GM18508 (cell line): ENCODE measurements at regions not wholly inside any gene's neighbourhood (a gene's known extent, or its start where the extent isn't known, plus 50 kb on each side); places are given as distances from the start of the nearest gene placed in this dataset.

Experiments used
- ATAC-seq: cut with Tn5 transposase; IDR thresholded peaks from one replicate; pipeline ENCODE4 v1.9.1; 2021; ENCODE audit warnings: moderate number of reproducible peaks; ENCODE audit not compliant: insufficient read depth, unreplicated experiment

GRCh38 chr1:71269179-71269578 lies 188.3 kb upstream of the ZRANB2 start:
- no peak for ATAC-seq

- ATAC-seq: no peak
These were observed 186.4 kb upstream of the ZRANB2 start for GRCh38 chr1:71267220-71267619.

- ATAC-seq: no peak
These were observed 183.2 kb upstream of the ZRANB2 start for GRCh38 chr1:71264039-71264438.

GRCh38 chr1:71262970-71263369 lies 182.1 kb upstream of the ZRANB2 start:
- no peak for ATAC-seq

- ATAC-seq: no peak
These were observed 172.1 kb upstream of the ZRANB2 start for GRCh38 chr1:71252900-71253299.

- peak; percentile 77 for ATAC-seq
These were observed 164.4 kb upstream of the ZRANB2 start for GRCh38 chr1:71245246-71245645.

GRCh38 chr1:71242239-71242638 lies 161.4 kb upstream of the ZRANB2 start:
- no peak for ATAC-seq

- ATAC-seq: no peak
These were observed 159.8 kb upstream of the ZRANB2 start for GRCh38 chr1:71240656-71241055.

- ATAC-seq: no peak
These were observed 155.7 kb upstream of the ZRANB2 start for GRCh38 chr1:71236503-71236902.

GRCh38 chr1:71233645-71234044 lies 152.8 kb upstream of the ZRANB2 start:
- no peak for ATAC-seq

GRCh38 chr1:71232786-71233185 lies 152.0 kb upstream of the ZRANB2 start:
- ATAC-seq: no peak

- ATAC-seq: no peak
These were observed 151.4 kb upstream of the ZRANB2 start for GRCh38 chr1:71232166-71232763.

GRCh38 chr1:71231751-71232150 lies 150.9 kb upstream of the ZRANB2 start:
- no peak for ATAC-seq

- ATAC-seq: no peak
These were observed 148.0 kb upstream of the ZRANB2 start for GRCh38 chr1:71228742-71229365.

GRCh38 chr1:71228241-71228640 lies 147.4 kb upstream of the ZRANB2 start:
- ATAC-seq: no peak

- no peak for ATAC-seq
These were observed 144.0 kb upstream of the ZRANB2 start for GRCh38 chr1:71224741-71225377.

- ATAC-seq: no peak
These were observed 143.0 kb upstream of the ZRANB2 start for GRCh38 chr1:71223641-71224340.

- no peak for ATAC-seq
These were observed 141.8 kb upstream of the ZRANB2 start for GRCh38 chr1:71222668-71223067.

- ATAC-seq: no peak
These were observed 129.9 kb upstream of the ZRANB2 start for GRCh38 chr1:71210718-71211117.

- no peak for ATAC-seq
These were observed 122.4 kb upstream of the ZRANB2 start for GRCh38 chr1:71203241-71203640.

- ATAC-seq: no peak
These were observed 119.7 kb upstream of the ZRANB2 start for GRCh38 chr1:71200503-71200902.
